Endothelial cell of umbilical vein (primary cell): ENCODE measurements at regions not wholly inside any gene's neighbourhood (a gene's known extent, or its start where the extent isn't known, plus 50 kb on each side); places are given as distances from the start of the nearest gene placed in this dataset.

Experiments
- EZH2 ChIP-seq: IDR thresholded peaks from 2 replicates; pipeline ENCODE4 v1.6.1; 2012; ENCODE audit warnings: borderline replicate concordance, low read depth, mild to moderate bottlenecking, moderate library complexity, low read length, inconsistent platforms; ENCODE audit not compliant: severe bottlenecking
- GATA2 ChIP-seq: IDR thresholded peaks from 2 replicates; pipeline ENCODE4 v1.7.0; 2011; ENCODE audit warnings: low read depth, mild to moderate bottlenecking, moderate library complexity, mixed read lengths, low read length; ENCODE audit not compliant: insufficient read length, insufficient read depth
- MYC ChIP-seq: IDR thresholded peaks from one replicate; pipeline ENCODE4 v1.6.1; 2011; ENCODE audit warnings: mild to moderate bottlenecking, low read depth, low read length
- POLR2A ChIP-seq: IDR thresholded peaks from 2 replicates; pipeline ENCODE4 v1.6.1; 2012; ENCODE audit warnings: low read depth, mild to moderate bottlenecking, control low read depth, low read length
- POLR2AphosphoS5 ChIP-seq: IDR thresholded peaks from 2 replicates; pipeline ENCODE4 v1.6.1; 2012; ENCODE audit warnings: low read depth, mild to moderate bottlenecking, control low read depth, low read length, moderate library complexity; ENCODE audit not compliant: insufficient read depth
- TF ChIP-seq, protein P1 (sequence below), 2 donors: IDR thresholded peaks; 1 replicate in 1 of 2; 2 replicates in 1 of 2; pipeline ENCODE4 v1.5.1; 2011; ENCODE audit warnings: low read length in 2 of 2, mild to moderate bottlenecking in 2 of 2, moderate library complexity in 2 of 2, control low read depth in 1 of 2, inconsistent platforms in 1 of 2, low read depth in 1 of 2; ENCODE audit not compliant: insufficient read depth in 1 of 2; ENCODE audit errors: extremely low read depth in 1 of 2
- TF ChIP-seq, protein P2 (sequence below): IDR thresholded peaks from 2 replicates; pipeline ENCODE4 v1.6.1; 2011; ENCODE audit not compliant: insufficient read depth, insufficient read length

DNA sequence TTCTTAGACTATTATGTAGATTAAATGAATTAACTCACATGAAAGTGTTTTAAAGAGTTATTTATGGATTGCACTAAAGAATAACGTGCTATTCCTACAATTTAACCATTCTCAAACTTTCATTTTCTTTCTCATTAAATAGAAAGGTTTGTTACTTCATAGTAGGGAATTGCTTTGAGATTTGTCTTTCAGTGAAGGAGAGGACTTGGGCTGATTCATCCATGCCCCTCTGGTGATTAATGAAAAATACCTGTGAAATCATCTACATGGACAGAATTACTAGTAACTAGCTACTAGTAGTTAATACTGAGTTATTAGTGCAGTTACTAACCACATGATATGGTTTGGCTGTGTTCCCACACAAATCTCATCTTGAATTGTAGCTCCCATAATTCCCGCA, 275.8 kb upstream of the CDH20 start:
- TF ChIP-seq, protein P1, sequence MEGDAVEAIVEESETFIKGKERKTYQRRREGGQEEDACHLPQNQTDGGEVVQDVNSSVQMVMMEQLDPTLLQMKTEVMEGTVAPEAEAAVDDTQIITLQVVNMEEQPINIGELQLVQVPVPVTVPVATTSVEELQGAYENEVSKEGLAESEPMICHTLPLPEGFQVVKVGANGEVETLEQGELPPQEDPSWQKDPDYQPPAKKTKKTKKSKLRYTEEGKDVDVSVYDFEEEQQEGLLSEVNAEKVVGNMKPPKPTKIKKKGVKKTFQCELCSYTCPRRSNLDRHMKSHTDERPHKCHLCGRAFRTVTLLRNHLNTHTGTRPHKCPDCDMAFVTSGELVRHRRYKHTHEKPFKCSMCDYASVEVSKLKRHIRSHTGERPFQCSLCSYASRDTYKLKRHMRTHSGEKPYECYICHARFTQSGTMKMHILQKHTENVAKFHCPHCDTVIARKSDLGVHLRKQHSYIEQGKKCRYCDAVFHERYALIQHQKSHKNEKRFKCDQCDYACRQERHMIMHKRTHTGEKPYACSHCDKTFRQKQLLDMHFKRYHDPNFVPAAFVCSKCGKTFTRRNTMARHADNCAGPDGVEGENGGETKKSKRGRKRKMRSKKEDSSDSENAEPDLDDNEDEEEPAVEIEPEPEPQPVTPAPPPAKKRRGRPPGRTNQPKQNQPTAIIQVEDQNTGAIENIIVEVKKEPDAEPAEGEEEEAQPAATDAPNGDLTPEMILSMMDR (IDR thresholded peaks at IDR 0.05; ENCODE audit: extremely low read depth in 1 of 2, insufficient read depth in 1 of 2, low read depth in 1 of 2, low read length in 2 of 2), result no peak
- no peak for TF ChIP-seq POLR2A
- TF ChIP-seq, protein P2, sequence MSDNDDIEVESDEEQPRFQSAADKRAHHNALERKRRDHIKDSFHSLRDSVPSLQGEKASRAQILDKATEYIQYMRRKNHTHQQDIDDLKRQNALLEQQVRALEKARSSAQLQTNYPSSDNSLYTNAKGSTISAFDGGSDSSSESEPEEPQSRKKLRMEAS, result no peak
- no peak for TF ChIP-seq POLR2AphosphoS5
- no peak for TF ChIP-seq MYC
- no peak for TF ChIP-seq GATA2
- no peak for TF ChIP-seq EZH2
